ENCODE measurements at regions not wholly inside any gene's neighbourhood (a gene's known extent, or its start where the extent isn't known, plus 50 kb on each side); places are given as distances from the start of the nearest gene placed in this dataset.
"Not testable (repeated sequence)": the region's sequence is repeated elsewhere in the genome, so short reads cannot be mapped to it uniquely, and the experiment has no call there.

GRCh38 chr2:52311862-52312261 is 1279.9 kb upstream of the NRXN1 start:
- no peak overlapping the region for H3K4me3 ChIP-seq

DNA sequence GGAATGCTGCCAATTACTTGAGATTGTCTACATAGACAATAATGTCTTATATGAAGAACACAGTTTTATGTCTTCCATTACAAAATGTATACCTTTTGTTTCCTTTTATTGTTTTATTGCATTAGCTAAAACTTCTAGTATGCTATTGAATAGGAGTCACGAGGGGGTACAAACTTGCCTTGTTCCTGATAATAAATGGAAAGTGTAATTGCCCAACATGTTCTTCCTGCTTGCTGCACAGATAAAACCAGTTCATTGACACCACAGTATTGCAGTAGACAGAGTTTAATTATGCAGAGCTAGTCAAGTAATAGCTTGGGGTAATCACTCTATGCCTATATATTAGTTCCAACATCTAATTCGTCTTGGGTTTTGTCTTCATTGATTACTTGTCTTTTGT is 1276.2 kb upstream of the NRXN1 start:
- TF ChIP-seq Cebpa-rat (IDR thresholded peaks at IDR 0.05), result no peak
- Histone ChIP-seq H3K27me3 (no peaks in the 10 kb centered on the region), H3K27ac (no peak overlapping the region), H4K20me1 (no peaks in the 10 kb centered on the region), H3K9me3 (replicated peaks in 1 of 11) (peaks cover 0 to 21% (median 11%) of the 10 kb centered on the region in 11 experiments; a peak in 12 of 22 replicates), H3K36me3 (no peaks in the 10 kb centered on the region), H3K9ac (no peak overlapping the region), H3K4me1 (no peaks in the 10 kb centered on the region), H3K4me3 (no peak overlapping the region), H3K4me2 (no peak overlapping the region)

More at GRCh38 chr2:52311862-52312261, 1279.9 kb upstream of the NRXN1 start:
- H3K4me1 ChIP-seq, result no peaks in the 10 kb centered on the region
- no peak overlapping the region for H3K27ac ChIP-seq
- no peak overlapping the region for H3K4me2 ChIP-seq
- TF ChIP-seq Cebpa-rat (IDR thresholded peaks at IDR 0.05), result no peak
- H4K20me1 ChIP-seq, result no peaks in the 10 kb centered on the region
- no peaks in the 10 kb centered on the region for H3K9me3 ChIP-seq (replicated peaks in 1 of 11)
- H3K27me3 ChIP-seq, result no peaks in the 10 kb centered on the region
- no peaks in the 10 kb centered on the region for H3K36me3 ChIP-seq
- H3K9ac ChIP-seq, result no peak overlapping the region

GRCh38 chr2:52294628-52295027 is 1262.7 kb upstream of the NRXN1 start:
- Histone ChIP-seq H3K4me2 (no peak overlapping the region), H3K9ac (no peak overlapping the region), H4K20me1 (no peaks in the 10 kb centered on the region), H3K4me1 (no peaks in the 10 kb centered on the region), H3K9me3 (replicated peaks in 1 of 11) (peaks cover 9 to 15% (median 13%) of the 10 kb centered on the region in 11 experiments; a peak in 19 of 22 replicates), H3K4me3 (no peak overlapping the region), H3K36me3 (no peaks in the 10 kb centered on the region), H3K27me3 (no peaks in the 10 kb centered on the region), H3K27ac (no peak overlapping the region)
- TF ChIP-seq Cebpa-rat (IDR thresholded peaks at IDR 0.05), result no peak

DNA sequence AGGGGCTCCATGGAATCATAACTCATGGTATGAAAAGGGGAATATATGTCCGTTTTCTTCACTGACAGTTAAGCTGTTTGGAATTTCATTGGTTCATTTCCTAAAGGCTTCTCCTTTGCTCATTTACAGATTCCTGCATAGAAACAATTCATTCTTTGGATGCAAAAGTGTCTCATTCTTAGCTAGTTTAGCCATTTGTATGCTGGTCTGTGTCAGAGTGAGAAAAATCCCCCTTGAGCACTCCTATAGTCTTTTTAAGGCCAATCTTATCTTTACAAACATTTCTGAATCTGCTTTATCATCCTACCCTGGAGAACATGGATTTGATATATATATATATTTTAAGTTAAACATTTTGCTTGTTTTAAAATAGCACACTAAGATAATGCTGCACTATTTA is 1260.9 kb upstream of the NRXN1 start:
- H3K4me2 ChIP-seq, result no peak overlapping the region
- H3K4me3 ChIP-seq, result no peak overlapping the region
- no peak for TF ChIP-seq Cebpa-rat (IDR thresholded peaks at IDR 0.05)
- no peaks in the 10 kb centered on the region for H3K9me3 ChIP-seq (replicated peaks in 1 of 11)
- H4K20me1 ChIP-seq, result no peaks in the 10 kb centered on the region
- no peaks in the 10 kb centered on the region for H3K27me3 ChIP-seq
- H3K4me1 ChIP-seq, result no peaks in the 10 kb centered on the region
- H3K9ac ChIP-seq, result no peak overlapping the region
- no peaks in the 10 kb centered on the region for H3K36me3 ChIP-seq
- H3K27ac ChIP-seq, result no peak overlapping the region

GRCh38 chr2:52289741-52290140 is 1257.8 kb upstream of the NRXN1 start:
- peaks cover 0 to 9% (median 0%) of the 10 kb centered on the region in 11 experiments; a peak in 1 of 22 replicates for H3K9me3 ChIP-seq (replicated peaks in 1 of 11)

DNA sequence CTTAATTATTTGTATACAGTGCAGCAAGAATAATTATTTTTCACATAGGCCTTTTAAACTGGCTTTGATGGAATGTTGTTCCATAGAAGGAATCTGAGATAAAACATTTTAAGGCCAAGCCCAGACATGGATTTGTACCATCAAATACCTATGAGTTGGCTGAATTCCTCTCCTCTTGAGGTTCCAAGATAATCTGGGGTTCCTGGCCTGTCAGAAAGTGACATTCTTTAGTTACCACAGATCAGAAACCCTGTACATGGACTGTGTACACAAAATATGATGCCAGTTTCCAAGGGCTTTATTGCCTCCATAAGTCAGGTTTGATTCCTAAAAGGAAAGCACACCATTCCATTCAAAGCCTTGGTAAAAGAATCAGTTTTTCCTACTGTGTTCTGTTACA is 1256.7 kb upstream of the NRXN1 start:
- no peak overlapping the region for H3K9ac ChIP-seq
- H3K36me3 ChIP-seq, result no peaks in the 10 kb centered on the region
- no peak for TF ChIP-seq Cebpa-rat (IDR thresholded peaks at IDR 0.05)
- H3K4me3 ChIP-seq, result no peak overlapping the region
- no peak overlapping the region for H3K4me2 ChIP-seq
- no peaks in the 10 kb centered on the region for H4K20me1 ChIP-seq
- peaks cover 0 to 11% (median 0%) of the 10 kb centered on the region in 11 experiments; a peak in 1 of 22 replicates for H3K9me3 ChIP-seq (replicated peaks in 1 of 11)
- peaks cover 11 to 16% (median 15%) of the 10 kb centered on the region in 10 experiments; a peak in 19 of 20 replicates for H3K4me1 ChIP-seq
- no peak overlapping the region for H3K27ac ChIP-seq
- H3K27me3 ChIP-seq, result no peaks in the 10 kb centered on the region

More at GRCh38 chr2:52289741-52290140, 1257.8 kb upstream of the NRXN1 start:
- TF ChIP-seq Cebpa-rat (IDR thresholded peaks at IDR 0.05), result no peak
- no peaks in the 10 kb centered on the region for H3K27me3 ChIP-seq
- H3K4me3 ChIP-seq, result no peak overlapping the region
- no peak overlapping the region for H3K4me2 ChIP-seq
- H3K36me3 ChIP-seq, result no peaks in the 10 kb centered on the region
- H3K9ac ChIP-seq, result no peak overlapping the region
- H3K4me1 ChIP-seq, result peaks cover 1 to 4% (median 3%) of the 10 kb centered on the region in 10 experiments; a peak in 14 of 20 replicates
- no peak overlapping the region for H3K27ac ChIP-seq
- H4K20me1 ChIP-seq, result no peaks in the 10 kb centered on the region

- Histone ChIP-seq H3K27me3 (no peaks in the 10 kb centered on the region), H3K36me3 (no peaks in the 10 kb centered on the region), H3K9ac (no peak overlapping the region), H3K4me1 (peaks cover 0 to 12% (median 7%) of the 10 kb centered on the region in 10 experiments; a peak in 13 of 20 replicates), H4K20me1 (no peaks in the 10 kb centered on the region), H3K4me2 (peak overlapping the region in 8 of 11 experiments; percentile 10 to 51 (median 20); a peak in 9 of 22 replicates), H3K9me3 (replicated peaks in 1 of 11) (peaks cover 8 to 21% (median 14%) of the 10 kb centered on the region in 11 experiments; a peak in 18 of 22 replicates), H3K27ac (no peak overlapping the region), H3K4me3 (no peak overlapping the region)
- no peak for TF ChIP-seq Cebpa-rat (IDR thresholded peaks at IDR 0.05)
Observed at GRCh38 chr2:52269696-52270485, 1238.0 kb upstream of the NRXN1 start.

- H3K9me3 ChIP-seq (replicated peaks in 1 of 11), result no peaks in the 10 kb centered on the region
Observed at GRCh38 chr2:52264911-52265310, 1233.0 kb upstream of the NRXN1 start.

GRCh38 chr2:52264488-52264887 is 1232.6 kb upstream of the NRXN1 start:
- Histone ChIP-seq H3K4me1 (peaks cover 0 to 4% (median 2%) of the 10 kb centered on the region in 10 experiments; a peak in 11 of 20 replicates), H3K4me2 (no peak overlapping the region), H3K27ac (no peak overlapping the region), H4K20me1 (no peaks in the 10 kb centered on the region), H3K4me3 (no peak overlapping the region), H3K27me3 (no peaks in the 10 kb centered on the region), H3K9ac (no peak overlapping the region), H3K9me3 (replicated peaks in 1 of 11) (no peaks in the 10 kb centered on the region), H3K36me3 (no peaks in the 10 kb centered on the region)
- TF ChIP-seq Cebpa-rat (IDR thresholded peaks at IDR 0.05), result no peak

More at GRCh38 chr2:52264911-52265310, 1233.0 kb upstream of the NRXN1 start:
- no peaks in the 10 kb centered on the region for H3K27me3 ChIP-seq
- H4K20me1 ChIP-seq, result no peaks in the 10 kb centered on the region
- H3K4me2 ChIP-seq, result no peak overlapping the region
- no peaks in the 10 kb centered on the region for H3K36me3 ChIP-seq
- H3K9ac ChIP-seq, result no peak overlapping the region
- H3K27ac ChIP-seq, result no peak overlapping the region
- TF ChIP-seq Cebpa-rat (IDR thresholded peaks at IDR 0.05), result no peak
- H3K4me1 ChIP-seq, result peaks cover 0 to 8% (median 6%) of the 10 kb centered on the region in 10 experiments; a peak in 13 of 20 replicates
- H3K4me3 ChIP-seq, result no peak overlapping the region

DNA sequence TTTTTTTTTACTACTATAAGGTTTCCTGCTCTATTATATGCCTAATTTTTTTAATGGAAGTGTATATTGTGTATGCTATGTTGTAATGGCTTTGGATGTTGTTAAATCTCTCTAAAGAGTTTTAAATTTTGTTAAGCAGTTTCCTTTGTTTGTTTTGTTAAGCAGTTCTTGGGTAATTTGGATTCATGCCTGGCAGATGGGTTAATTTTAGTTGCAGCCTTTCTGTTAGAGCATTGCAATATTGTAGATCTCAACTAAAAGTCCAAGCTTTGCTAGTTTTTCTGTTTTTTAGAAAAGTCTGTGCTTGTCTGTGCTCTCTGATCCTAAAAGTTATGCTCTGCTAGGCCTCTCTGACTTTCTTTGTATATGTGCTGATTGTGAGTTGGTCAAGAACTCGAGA is 1229.0 kb upstream of the NRXN1 start:
- Histone ChIP-seq H3K4me1 (no peaks in the 10 kb centered on the region), H3K4me2 (no peak overlapping the region), H3K27me3 (no peaks in the 10 kb centered on the region)

DNA sequence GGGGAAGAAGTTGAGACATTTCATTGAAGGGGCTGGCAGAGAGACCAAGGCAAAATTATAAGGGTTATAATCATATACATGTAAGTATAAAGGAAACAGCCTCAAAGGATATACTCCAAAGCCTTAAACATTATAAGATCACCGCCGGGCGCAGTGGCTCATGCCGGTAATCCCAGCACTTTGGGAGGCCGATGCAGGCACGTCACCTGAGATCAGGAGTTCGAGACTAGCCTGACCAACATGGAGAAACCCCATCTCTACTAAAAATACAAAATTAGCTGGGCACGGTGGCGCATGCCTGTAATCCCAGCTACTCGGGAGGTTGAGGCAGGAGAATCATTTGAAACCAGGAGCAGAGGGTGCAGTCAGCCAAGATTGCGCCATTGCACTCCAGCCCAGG is 1227.0 kb upstream of the NRXN1 start:
- H3K36me3 ChIP-seq; H3K4me1 ChIP-seq; H3K4me2 ChIP-seq; H3K27ac ChIP-seq; H3K4me3 ChIP-seq; H3K9ac ChIP-seq; H3K27me3 ChIP-seq; H3K9me3 ChIP-seq (replicated peaks in 1 of 11); H4K20me1 ChIP-seq: not testable (repeated sequence)

More for the DNA sequence above, 1229.0 kb upstream of the NRXN1 start:
- no peak overlapping the region for H3K4me3 ChIP-seq
- no peaks in the 10 kb centered on the region for H3K36me3 ChIP-seq
- TF ChIP-seq Cebpa-rat (IDR thresholded peaks at IDR 0.05), result no peak
- H3K9me3 ChIP-seq (replicated peaks in 1 of 11), result no peaks in the 10 kb centered on the region; a peak in 1 of 22 replicates
- no peaks in the 10 kb centered on the region for H4K20me1 ChIP-seq
- H3K9ac ChIP-seq, result no peak overlapping the region
- H3K27ac ChIP-seq, result no peak overlapping the region
